ENCODE measurements at regions not wholly inside any gene's neighbourhood (a gene's known extent, or its start where the extent isn't known, plus 50 kb on each side); places are given as distances from the start of the nearest gene placed in this dataset.
"Not testable (repeated sequence)": the region's sequence is repeated elsewhere in the genome, so short reads cannot be mapped to it uniquely, and the experiment has no call there.

- DNase-seq, result peak; percentile 71 to 74
These were observed 81.5 kb upstream of the PPM1B start for GRCh38 chr2:44087036-44087713.

- DNase-seq, result no peak
These were observed 81.0 kb upstream of the PPM1B start for GRCh38 chr2:44087714-44088092.

GRCh38 chr2:44092519-44092918 is 76.2 kb upstream of the PPM1B start:
- not testable (repeated sequence) for DNase-seq

- DNase-seq, result no peak
These were observed 74.7 kb upstream of the PPM1B start for GRCh38 chr2:44093970-44094369.

GRCh38 chr2:44097322-44097907 is 71.3 kb upstream of the PPM1B start:
- no peak for DNase-seq

GRCh38 chr2:44098050-44098449 is 70.6 kb upstream of the PPM1B start:
- no peak for DNase-seq

GRCh38 chr2:44098891-44099290 is 69.8 kb upstream of the PPM1B start:
- no peak for DNase-seq

GRCh38 chr2:44100351-44100750 is 68.3 kb upstream of the PPM1B start:
- peak; percentile 92 to 93 for DNase-seq

GRCh38 chr2:44101246-44101645 is 67.4 kb upstream of the PPM1B start:
- no peak for DNase-seq

GRCh38 chr2:44102790-44103562 is 65.7 kb upstream of the PPM1B start:
- no peak for DNase-seq

- DNase-seq, result no peak
These were observed 65.0 kb upstream of the PPM1B start for GRCh38 chr2:44103639-44104038.

- DNase-seq, result no peak
These were observed 63.8 kb upstream of the PPM1B start for GRCh38 chr2:44104855-44105271.

GRCh38 chr2:44106509-44106908 is 62.2 kb upstream of the PPM1B start:
- not testable (repeated sequence) for DNase-seq

GRCh38 chr2:44107086-44107740 is 61.5 kb upstream of the PPM1B start:
- no peak for DNase-seq

GRCh38 chr2:44107974-44108373 is 60.7 kb upstream of the PPM1B start:
- DNase-seq, result no peak

GRCh38 chr2:44109166-44109565 is 59.5 kb upstream of the PPM1B start:
- no peak for DNase-seq

- no peak for DNase-seq
These were observed 58.2 kb upstream of the PPM1B start for GRCh38 chr2:44110444-44110843.

GRCh38 chr2:44112096-44112495 is 56.6 kb upstream of the PPM1B start:
- DNase-seq, result peak in 1 of 2 experiments; percentile 19

GRCh38 chr2:44116319-44116718 is 52.4 kb upstream of the PPM1B start:
- DNase-seq, result no peak

GRCh38 chr2:44118257-44118656 is 50.4 kb upstream of the PPM1B start:
- DNase-seq, result no peak
